HG03039 (cell line): ENCODE measurements at regions not wholly inside any gene's neighbourhood (a gene's known extent, or its start where the extent isn't known, plus 50 kb on each side); places are given as distances from the start of the nearest gene placed in this dataset.
"Not testable (repeated sequence)": the region's sequence is repeated elsewhere in the genome, so short reads cannot be mapped to it uniquely, and the experiment has no call there.

Experiments
- ATAC-seq: cut with Tn5 transposase; IDR thresholded peaks from one replicate; pipeline ENCODE4 v1.9.1; 2021; ENCODE audit warnings: mild to moderate bottlenecking, moderate library complexity; ENCODE audit not compliant: unreplicated experiment

DNA sequence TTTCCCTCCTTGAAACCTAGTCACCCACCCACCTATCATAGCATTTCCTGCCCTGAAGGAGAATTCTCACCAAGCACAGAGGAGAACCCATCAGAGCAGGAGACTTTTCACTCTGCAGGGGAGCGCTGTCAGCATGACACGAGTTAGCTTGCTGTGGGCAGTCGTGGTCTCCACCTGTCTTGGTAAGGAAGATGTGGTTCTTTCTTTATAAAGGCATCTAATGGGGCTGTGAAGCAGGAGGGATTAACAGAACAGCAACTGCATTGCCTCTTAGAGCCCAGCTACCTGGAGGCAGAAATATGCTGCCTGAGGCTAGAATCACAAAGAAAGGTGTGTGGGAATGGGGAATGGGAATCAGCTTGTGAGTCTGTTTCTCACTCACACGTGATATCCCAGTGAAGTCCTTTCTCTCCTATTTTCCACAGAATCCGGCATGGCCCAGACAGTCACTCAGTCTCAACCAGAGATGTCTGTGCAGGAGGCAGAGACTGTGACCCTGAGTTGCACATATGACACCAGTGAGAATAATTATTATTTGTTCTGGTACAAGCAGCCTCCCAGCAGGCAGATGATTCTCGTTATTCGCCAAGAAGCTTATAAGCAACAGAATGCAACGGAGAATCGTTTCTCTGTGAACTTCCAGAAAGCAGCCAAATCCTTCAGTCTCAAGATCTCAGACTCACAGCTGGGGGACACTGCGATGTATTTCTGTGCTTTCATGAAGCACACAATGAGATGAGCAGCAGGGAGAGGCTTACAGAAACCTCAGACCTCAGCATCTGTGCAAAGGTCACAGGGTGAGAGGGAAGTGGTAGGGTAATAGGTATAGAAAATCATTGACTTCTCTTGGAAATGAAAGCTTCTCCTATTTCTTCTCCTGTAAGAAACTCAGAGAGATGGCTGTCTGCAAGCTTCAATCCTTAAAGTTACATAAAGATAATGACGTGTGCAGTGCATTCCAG is 316.9 kb downstream of the DAD1 start:
- no peak for ATAC-seq

- no peak for ATAC-seq
Measured at GRCh38 chr14:22268875-22269274, 320.1 kb downstream of the DAD1 start.

DNA sequence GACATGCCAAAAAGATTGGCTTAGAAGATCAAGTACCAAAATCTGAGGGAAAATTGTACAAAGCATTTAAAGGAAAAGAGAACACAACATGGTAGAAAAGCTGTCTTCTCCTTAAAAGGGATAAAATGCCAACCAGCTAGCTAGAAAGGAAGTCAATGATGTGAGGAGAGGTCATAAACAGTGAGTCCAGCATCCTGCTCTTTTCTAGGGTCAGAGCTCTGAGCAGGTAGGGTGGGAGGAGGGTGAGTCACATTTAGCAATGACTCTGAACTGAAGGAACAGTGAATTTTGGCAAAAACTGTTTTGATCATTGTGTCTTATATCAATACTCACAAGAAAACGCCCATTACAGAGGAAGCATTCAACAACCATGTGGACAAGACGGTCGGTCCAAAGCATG is 322.3 kb downstream of the DAD1 start:
- ATAC-seq: no peak

DNA sequence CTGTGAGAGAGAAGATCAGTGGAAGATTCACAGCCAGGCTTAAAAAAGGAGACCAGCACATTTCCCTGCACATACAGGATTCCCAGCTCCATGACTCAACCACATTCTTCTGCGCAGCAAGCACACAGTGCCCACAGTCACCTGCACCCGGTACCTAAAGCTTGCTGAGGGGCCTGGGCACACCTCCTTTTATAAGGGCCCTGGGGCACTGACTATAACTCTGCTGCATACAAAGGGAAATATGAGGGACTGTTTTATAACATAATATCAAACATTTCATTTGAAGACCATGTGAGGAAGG is 322.9 kb downstream of the DAD1 start:
- ATAC-seq: no peak

GRCh38 chr14:22265319-22266141 is 323.5 kb downstream of the DAD1 start:
- ATAC-seq: no peak

DNA sequence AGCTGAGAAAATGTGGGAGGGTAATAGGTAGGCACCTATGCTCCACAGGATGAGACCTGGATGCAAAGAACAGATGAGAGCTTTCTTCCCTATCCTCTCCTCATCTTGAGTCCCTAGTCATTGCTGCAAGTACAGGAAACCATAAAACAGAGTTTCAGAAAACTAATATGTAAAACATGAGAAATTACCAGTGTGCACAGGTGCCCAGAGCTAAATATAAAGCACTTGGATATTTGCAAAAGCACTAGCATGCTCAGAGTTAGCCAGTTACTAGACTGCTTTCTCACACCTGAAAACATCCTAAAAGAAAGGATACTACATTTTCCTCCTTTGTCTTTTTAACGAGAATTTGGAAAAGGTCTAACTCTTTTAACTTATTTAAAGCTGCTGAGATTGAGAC is 324.3 kb downstream of the DAD1 start:
- ATAC-seq: no peak

- no peak for ATAC-seq
Measured at GRCh38 chr14:22263961-22264360, 325.1 kb downstream of the DAD1 start.

DNA sequence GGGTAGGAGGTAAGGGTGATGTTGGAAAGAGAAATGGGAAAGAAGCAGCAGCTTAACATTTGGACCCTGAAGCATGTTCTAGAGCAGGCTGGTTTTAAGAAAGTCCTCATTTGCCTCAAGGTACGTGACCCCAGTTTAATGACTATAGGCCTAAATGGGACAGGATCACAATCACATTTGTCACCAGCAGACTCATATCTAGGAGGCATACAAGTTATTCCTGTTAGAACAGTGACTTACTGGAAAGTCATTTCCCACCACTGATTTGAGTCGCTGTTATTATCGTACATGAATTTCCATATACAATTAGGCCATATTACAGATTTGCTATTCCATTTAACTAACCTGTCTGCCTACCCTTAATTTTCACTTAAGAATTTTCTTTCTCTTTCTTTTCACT is 326.1 kb downstream of the DAD1 start:
- ATAC-seq: no peak

DNA sequence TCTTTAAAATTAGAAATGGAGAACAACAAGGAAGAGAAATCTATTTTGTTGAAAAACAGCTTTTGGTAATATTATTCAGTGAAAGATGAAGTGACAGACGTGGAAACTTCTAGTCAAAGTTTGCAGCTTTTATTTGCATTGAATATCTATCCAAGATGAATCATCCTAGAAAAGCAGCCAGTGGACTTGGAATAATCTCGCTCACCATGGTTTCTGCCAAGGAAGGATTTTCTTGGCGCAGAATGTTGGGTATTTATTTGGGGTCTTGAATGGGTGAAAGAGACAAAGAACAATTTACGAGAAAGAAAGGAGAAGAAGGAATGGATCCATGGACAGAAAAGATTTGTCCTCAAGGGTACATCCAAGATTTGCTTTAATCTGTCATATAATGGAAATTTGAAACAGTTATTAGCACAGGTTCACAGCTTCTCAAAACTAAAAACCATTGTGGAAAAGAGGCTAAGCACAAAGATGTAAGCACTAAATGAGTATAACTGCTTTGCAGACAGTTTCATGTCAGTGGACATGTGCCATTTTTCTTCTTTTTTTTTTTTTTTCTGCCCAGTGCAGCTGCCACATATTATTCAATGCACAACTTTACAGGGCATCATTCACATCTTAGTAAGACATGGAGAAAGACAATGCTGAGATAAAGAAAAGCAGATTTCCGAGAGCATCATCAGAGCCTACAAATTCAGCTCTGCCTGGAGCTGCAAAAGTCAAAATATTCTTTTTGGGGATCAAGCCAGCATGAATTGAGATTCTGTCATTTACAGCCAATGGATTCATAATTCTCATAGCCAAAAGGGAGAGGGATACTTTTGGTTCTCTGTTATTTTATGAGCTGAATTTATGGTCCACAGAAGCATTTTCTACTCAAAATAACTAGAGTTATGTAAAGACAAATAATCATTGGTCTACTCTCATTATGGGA is 333.7 kb downstream of the DAD1 start:
- no peak for ATAC-seq

GRCh38 chr14:22252686-22253085 is 336.3 kb downstream of the DAD1 start:
- ATAC-seq: no peak

DNA sequence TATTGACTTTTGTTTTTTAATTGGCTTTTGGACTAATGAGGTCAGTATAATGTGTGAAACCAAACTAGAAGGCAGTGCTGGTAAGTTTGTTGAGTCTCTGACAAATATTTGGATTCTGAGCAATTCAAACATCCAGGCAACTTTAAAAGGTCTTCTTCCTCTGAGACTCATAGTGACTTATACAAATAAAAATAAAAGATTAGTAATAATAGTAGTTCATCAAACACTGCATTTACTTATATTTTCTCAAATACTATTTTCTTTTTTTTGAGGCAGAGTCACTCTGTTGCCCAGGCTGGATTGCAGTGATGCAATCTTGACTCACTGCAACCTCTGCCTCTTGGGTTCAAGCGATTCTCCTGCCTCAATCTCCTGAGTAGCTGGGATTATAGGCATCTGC is 337.9 kb downstream of the DAD1 start:
- ATAC-seq: no peak

DNA sequence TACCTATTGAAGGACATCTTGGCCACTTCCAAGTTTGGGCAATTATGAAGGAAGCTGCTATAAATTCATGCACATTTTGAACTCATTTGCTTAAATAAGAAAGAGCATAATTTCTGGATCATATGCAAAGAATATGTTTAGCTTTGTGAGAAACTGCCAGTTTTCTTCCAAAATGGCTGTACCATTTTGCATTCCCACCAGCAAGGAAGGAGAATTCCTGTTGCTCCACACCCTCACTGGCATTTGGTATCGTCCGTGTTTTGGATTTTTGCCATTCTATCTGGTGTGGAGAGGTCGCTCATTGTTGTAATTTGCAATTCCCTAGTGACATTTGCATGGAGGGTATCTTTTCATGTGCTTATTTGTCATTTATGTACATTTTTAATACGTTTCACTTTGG is 339.3 kb downstream of the DAD1 start:
- no peak for ATAC-seq

DNA sequence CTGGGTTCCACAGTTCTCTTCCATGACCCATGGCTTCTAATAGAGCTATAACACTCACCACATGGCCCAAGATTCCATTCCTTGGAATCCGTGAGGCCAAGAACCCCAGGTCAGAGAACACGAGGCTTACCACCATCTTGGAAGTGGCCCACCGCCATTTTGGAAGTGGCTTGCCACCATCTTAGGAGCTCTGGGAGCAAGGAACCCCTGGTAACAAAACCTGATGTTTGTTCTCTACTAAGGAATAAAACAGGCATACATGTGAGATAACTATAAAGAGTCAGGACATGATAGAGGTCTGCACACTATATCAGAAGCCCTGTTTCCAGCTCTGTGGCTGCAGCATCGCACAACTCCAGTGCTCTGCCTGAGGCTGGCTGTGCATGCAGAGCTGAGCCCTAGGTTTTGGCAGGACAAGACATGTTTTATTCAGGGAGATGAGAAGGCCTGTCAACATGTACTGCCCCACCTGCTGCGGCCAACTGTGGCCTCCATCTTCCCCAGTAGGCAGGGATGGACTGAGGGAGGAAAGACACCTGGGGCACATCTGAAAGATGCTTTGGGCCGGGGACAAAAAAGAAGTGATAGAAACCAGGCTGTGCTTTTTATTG is 344.9 kb downstream of the DAD1 start:
- no peak for ATAC-seq

- not testable (repeated sequence) for ATAC-seq
Measured at GRCh38 chr14:22238320-22238719, 350.7 kb downstream of the DAD1 start.

- ATAC-seq: no peak
Measured at GRCh38 chr14:22233377-22233776, 355.6 kb downstream of the DAD1 start.

GRCh38 chr14:22232933-22233332 is 356.1 kb downstream of the DAD1 start:
- no peak for ATAC-seq

DNA sequence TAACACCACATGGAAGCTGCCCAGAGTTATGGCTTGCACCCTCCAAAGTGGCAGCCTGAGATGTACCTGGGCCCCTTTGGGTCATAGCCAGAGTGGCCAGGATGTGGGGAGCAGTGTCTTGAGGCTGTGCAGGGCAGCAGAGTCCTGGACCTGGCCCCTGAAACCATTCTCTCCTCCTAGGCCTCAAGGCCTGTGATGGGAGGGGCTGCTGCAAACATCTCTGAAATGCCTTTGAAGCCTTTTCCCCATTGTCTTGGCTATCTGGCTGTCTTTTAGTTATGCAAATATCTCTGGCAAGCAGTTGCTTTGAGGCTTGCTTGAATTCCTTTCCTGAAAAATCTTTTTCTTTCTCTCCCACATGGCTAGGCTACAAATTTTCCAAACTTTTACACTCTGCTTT is 356.5 kb downstream of the DAD1 start:
- ATAC-seq: no peak

GRCh38 chr14:22231018-22231417 is 358.0 kb downstream of the DAD1 start:
- ATAC-seq: no peak

- no peak for ATAC-seq
Measured at GRCh38 chr14:22230517-22230916, 358.5 kb downstream of the DAD1 start.

GRCh38 chr14:22227084-22227483 is 361.9 kb downstream of the DAD1 start:
- no peak for ATAC-seq

- ATAC-seq: no peak
Measured at GRCh38 chr14:22226381-22226780, 362.6 kb downstream of the DAD1 start.
